SK-N-MC (cell line): ENCODE measurements at regions not wholly inside any gene's neighbourhood (a gene's known extent, or its start where the extent isn't known, plus 50 kb on each side); places are given as distances from the start of the nearest gene placed in this dataset.

Experiments used
- EZH2 ChIP-seq: fragments of 200-600 bp; sonication (generic); IDR thresholded peaks from one replicate; pipeline ENCODE4 v1.6.1; 2017; ENCODE audit warnings: antibody characterized with exemption
- FOXP2 ChIP-seq: optimal IDR thresholded peaks from 2 replicates; pipeline ENCODE3; 2011; ENCODE audit warnings: mild to moderate bottlenecking, moderate library complexity; ENCODE audit not compliant: insufficient read depth; ENCODE audit errors: extremely low read length, control extremely low read depth
- POLR2AphosphoS5 ChIP-seq: IDR thresholded peaks from 2 replicates; pipeline ENCODE4 v1.6.1; 2012; ENCODE audit warnings: mild to moderate bottlenecking, low read depth, low read length, borderline replicate concordance

GRCh38 chr4:38236503-38236902 lies 276.3 kb downstream of the PTTG2 start:
- TF ChIP-seq POLR2AphosphoS5 (no peak), EZH2 (no peak), FOXP2 (no peak)
